NCI-H82 (cell line): ENCODE measurements at regions not wholly inside any gene's neighbourhood (a gene's known extent, or its start where the extent isn't known, plus 50 kb on each side); places are given as distances from the start of the nearest gene placed in this dataset.

Source experiments
- DNase-seq: peaks from one replicate; lab custom pipeline; 2025; lab: John Stamatoyannopoulos, UW

DNA sequence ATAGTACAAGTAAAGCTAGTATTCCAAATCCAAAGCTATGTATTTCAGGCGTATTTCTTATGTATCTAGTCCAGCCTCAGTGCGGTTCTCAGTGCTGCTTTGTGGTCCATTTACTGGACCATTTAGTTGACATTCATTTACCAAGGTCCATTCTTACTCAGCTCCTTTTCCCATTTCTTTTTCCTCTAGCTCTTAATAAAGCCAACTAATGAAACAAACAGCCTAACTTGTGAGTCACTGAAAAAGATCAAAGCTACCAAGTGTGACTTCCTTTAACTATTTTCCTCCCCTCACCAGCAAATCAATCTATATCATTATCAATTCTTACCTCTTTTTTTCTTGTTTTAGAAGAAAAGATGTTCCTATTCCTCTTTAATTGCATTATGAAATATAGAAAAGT, 64.0 kb downstream of the CYB561 start:
- no peak for DNase-seq
